GM18502 (cell line): ENCODE measurements at regions not wholly inside any gene's neighbourhood (a gene's known extent, or its start where the extent isn't known, plus 50 kb on each side); places are given as distances from the start of the nearest gene placed in this dataset.
"Not testable (repeated sequence)": the region's sequence is repeated elsewhere in the genome, so short reads cannot be mapped to it uniquely, and the experiment has no call there.

ENCODE experiments used
- ATAC-seq: cut with Tn5 transposase; IDR thresholded peaks from one replicate; pipeline ENCODE4 v1.9.1; 2021; ENCODE audit warnings: mild to moderate bottlenecking; ENCODE audit not compliant: unreplicated experiment, poor library complexity

DNA sequence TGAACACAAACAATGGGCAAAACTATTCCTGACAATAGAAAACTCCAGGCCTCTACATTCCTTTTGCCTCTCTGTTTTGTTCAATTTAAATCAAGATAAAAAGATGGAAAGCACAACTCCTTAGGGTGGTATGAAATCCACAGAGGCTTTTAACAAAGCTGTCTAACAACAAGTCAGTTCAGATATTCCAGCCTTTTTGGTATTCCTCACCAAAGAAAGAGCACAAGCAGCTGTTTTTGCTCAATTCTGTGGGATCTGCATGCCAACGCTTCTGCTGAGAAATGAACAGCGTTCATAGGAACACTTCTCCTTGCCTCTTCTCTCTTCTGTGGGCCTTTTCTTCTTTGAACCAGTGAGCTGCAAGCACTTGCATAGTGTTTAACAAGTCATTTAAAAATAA lies 411.6 kb upstream of the TCF4 start:
- ATAC-seq: no peak

DNA sequence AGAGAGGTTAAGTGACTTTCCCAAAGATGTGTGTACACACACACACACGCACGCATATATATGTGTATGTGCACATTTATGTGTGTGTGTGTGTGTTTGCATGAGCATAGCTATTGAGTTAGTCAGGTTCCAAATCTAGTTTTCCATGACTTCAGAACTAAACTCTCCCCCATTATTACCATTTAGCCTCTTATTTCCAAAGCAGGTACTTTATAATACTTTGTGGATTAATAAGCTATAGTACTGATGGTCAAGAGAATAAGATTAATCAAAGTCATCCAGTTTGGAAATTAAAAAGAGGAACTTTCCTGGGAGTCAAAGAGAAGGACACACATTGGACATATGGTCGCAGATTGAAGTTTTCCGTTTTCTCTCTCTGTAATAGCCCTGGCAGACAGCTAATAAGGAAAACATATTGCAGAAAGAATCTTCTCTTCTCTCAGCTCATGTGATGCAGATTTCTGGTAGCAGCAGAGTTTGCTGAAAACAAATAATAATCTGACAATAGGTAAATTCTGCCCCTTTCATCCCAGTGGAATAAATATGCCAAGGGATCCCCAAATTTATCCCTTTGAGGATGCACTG lies 410.9 kb upstream of the TCF4 start:
- no peak for ATAC-seq

DNA sequence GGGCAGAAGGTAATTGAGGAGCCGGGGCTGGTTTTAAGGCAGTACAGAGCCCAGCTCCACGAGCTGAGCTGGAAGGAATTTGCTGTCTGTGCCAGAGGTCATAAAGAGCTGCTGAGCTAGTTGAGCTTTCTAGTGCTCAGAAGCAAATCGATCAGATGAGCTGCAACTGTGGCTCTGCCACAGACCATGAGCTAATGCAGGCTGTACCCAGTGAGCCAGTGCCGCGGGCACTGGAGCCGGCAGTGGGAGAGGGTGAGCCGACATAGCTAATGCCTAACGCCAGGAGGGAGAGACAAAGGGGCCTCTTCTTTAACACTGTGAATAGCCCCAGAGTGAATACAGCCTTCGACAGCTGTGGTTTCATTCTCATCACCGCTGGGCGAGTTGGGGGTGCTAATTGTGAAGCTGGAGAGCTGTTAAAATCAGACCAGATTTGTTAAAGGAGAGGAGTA lies 410.1 kb upstream of the TCF4 start:
- ATAC-seq: no peak

DNA sequence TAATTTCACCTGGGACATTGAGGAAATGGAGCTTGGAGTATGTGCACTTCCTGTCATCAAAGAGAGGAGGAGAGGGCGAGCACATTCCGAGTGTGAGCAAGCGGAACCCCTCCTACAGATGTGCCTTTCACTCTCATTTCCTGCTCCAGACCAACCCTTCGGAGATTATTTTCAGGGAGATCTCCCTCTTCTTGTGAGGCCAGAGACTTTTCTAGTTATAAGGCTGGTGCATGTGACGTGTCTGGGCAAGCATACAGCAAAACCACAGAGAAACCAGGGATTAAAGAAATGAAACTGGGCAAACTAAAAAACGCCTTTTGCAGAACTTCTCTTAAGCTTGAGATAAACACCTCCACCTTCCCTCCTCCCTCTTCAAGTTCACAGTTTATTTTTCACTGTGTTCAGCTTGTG lies 409.2 kb upstream of the TCF4 start:
- peak; percentile 53 for ATAC-seq

DNA sequence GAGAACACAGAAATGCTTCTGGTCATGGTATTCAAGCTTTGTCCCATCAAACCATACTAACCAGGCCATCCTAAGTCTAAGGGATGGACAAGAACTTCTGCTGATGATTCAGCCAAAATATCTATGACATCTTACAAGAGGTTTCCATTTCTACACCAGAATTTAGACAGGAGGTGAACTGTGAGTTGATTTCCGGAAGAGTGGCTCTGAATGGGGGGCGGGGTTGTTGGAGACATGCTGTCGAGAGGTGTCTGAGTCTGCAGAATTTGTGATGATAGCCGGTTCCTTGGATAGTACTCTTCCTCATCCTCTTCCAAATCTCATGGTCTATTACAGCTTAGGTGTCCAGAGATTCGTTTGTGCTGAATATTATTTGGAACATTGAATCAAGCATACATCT lies 408.7 kb upstream of the TCF4 start:
- no peak for ATAC-seq

DNA sequence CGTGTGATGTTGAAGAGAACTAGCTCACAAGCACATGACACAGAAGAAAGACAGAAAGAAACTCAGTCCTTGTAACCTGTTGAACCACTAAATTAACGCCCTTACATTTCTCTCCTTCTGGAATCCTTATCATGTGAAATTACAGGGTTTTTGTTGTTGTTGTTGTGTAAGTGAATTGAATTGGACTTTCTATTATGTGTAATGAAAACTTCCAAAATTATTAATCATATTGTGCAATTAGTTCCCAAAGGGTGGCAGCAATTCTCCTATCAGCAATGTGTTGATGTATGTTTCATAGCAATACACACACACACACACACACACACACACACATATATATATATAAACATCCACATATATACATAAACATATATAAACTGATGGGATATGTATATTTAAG lies 402.2 kb upstream of the TCF4 start:
- ATAC-seq: no peak

DNA sequence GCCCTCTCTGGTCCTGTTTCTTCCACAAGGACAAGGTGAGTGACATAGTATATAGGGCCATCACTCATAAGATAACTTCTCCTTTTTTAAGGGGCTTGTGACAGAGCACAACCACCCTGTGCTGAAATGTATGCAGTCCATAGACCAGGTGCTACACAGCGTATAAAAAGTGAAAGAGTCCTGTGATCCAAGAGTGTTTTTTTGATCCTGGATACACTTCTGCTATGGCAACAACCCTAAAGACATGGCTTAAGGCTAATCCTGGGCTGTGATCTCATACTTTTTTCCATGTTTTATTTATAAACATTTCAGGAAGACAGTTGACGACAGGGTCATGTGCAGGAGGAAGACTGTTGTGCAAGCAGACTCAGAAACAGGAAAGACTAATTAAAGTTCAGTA lies 400.5 kb upstream of the TCF4 start:
- ATAC-seq: no peak

DNA sequence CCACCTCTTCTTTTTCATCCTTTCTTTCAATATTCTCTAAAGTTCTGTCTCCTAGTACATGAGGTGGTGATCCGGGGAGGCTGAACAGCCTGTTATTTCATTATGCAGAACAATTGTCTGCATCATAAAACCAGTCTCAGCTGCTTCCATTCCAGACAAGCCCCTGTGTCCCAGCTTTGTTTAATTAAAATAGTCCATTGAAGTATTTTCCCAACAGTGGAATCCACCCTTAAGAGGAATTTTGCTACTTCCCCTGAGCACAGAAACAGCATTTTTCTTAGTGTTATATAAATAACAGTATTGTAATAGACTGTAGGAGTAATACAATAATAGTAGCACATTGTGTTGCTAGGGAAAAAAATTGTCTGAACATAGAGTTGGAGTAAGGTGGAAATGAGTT lies 395.4 kb upstream of the TCF4 start:
- ATAC-seq: no peak

DNA sequence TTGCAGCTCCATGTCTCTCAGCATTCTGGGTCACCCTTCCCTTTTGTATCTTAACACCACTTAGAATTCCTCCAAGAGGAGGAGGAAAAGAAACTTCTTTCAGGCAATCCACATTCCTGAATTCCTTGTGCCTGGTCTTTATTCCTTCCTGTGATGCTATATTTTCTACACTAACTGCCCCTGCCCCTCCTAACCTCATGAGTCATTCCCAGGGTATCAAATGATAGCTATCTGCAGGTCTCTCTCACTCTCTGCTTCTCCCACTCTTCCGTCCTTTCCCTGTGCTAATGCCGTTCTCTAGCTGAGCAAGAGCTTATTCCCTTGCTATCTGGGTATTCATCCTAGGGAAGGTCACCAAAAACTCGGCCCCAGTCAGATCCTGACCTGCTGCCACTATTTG lies 395.0 kb upstream of the TCF4 start:
- no peak for ATAC-seq

DNA sequence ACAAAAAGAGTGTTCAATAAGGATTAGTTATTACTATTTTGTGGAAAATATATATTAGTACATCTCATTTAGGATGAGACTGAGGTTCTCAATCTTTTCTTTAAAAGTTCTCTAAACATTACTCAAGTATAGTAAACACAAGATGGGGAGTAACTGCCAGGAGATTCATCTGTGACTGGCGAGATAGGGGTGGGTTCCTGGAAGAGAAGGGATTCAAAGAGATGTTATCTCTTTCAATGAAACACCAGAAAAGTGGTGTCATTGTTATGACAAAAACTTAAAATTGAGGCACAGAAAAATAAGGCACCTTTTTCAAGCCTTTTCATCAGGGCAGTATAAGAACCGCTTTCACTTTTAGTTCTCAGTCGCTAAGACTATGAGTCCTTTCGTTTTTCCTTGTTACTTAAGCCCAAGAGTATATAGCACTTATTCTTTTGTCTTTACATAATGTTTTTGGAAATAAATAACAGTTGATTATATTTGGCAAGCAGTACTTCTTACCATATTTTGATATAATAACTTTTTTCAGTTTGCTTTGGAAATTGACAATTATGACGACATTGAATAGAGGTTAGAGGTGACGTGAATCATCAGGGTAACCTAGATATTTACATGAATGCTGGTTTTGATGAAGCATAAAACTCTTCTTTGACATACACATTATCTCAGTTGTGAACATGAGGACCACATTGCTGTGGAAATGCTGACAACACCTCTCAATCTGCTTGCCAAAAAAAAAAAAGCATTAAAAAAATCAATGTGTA lies 393.9 kb upstream of the TCF4 start:
- no peak for ATAC-seq

DNA sequence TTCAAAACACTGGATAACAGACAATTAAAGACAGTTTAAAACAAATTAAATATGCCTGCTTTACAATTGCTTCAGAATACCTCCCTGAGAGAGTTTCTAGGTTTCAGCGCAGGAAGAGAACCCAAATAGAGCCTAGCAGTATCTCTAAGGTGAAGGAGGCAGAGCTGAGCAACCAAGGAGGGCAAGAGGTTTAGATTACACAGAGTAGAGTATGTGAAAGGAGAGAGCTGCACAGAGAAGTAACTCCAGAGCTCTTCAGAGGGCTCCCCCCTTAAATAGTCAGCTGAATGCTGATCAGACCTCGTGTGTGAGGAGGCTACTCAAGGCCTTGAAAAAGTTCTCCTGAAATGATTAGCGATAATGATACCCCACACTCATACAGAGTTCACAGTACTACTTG lies 386.5 kb upstream of the TCF4 start:
- no peak for ATAC-seq

DNA sequence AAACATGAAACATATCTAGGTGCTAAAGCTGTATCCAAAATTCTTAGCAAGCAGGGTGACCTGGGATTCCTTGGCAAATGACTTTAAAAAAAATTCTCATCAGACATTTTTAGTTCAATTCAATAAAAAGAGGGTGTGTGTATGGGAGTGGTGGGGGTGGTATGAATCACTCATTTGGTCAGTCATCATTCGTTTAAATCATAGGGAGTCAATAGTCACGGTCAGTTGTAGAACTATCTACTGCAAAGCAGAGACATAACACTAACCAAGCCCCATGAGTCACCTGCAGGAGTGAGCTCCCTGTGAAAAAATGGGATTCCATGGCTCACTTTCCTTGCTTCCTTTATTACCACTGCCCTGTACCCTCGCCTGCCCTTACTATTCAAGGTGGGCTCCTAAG lies 380.6 kb upstream of the TCF4 start:
- ATAC-seq: no peak

DNA sequence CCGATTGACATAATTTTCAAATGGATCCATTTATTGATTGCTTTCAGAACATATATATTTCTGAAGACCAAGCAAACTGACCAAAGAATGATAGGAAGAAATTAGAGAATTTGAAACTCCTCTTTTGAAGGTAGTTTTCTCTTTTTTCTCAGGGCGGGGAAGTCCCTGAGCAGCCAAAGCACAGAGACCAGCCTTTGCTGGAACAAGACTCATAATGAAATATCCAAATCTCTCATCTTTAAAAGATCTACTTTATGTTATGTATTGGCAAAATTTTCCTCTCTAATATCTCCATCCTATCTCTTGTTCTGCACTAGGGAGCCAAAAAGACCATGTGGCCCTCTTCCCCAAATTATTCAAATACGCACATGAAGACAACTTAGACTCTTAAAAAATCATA lies 379.0 kb upstream of the TCF4 start:
- ATAC-seq: no peak

DNA sequence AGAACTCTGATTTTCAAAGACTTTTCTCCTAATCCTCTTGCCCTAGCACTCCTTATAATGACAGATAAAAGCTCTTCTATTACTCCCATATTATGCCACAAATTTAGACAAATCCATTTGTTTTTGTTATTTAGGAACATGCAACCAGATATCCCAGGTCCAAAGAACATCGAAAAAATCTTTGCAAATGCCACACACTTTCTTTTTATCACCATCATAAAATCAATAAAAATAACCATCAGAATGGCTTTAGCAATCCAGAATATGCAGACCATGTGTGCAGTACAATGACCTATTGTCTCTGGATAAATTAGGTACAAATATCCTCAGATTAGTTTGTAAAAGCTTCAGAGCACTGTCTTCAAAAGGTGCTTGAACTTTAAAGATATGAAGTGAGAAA lies 376.2 kb upstream of the TCF4 start:
- no peak for ATAC-seq

DNA sequence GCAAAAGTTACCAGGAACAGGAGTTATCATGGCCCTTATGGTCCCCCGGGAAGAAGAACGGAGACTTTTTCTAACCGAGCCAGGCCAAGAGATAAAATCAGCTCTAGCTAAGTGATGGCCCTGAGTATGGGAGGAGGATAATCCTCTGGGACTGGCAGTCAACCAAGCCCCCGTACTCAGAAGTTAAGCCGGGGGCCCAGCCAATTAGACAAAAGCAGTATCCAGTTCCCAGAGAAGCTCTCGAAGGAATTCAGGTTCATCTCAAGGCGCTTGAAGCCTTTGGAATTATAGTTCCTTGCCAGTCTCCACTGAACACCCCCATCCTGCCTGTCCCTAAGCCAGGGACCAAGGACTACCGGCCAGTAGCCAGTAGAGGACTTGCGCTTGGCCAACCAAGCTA lies 365.3 kb upstream of the TCF4 start:
- ATAC-seq: no peak

DNA sequence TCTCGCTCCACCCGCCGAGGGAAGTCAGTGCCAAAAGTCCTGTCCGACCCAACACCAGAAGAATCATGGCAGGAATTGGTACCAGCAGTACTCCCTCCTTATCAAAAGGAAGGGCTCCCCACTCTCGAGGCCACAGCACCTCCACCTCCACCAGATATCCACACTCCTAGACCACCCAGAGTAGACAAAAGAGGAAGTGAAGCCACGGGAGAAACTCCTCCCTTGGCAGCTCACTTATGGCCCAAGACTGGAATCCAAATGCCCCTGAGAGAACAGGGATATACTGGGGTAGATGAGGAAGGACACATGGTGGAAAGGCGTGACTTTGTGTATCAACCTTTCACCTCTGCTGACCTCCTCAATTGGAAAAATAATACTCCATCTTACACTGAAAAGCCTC lies 363.7 kb upstream of the TCF4 start:
- ATAC-seq: not testable (repeated sequence)

DNA sequence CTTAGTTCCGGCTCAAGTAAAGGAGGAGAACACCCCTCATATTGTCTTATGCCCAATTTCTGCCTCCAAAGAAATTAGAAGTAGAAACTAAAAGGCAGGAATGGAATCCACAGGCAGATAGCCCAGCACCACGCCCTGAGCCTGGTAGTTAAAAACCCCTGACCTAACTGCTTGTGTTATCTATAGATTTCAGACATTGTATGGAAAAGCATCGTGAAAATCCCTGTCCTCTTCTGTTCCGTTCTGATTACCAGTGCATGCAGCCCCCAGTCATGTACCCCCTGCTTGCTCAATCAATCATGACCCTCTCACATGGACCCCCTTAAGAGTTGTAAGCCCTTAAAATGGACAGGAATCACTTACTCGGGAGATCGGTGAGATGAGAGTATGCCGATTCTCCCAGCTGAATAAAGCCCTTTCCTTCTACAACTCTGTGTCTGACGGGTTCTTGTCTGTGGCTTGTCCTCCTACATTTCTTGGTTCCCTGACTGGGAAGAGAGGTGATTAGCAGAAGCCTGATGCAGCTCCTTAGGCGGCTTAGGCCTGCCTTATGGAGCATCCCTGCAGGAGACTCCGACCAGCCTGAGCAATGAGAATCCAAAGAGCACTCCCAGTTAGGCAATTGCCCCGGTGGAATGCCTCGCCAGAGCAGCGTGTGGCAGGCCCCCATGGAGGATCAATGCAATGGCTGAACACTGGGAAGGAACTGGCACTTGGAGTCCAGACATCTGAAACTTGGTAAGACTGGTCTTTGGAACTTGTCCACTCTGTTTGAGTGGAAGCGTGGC lies 362.6 kb upstream of the TCF4 start:
- no peak for ATAC-seq

DNA sequence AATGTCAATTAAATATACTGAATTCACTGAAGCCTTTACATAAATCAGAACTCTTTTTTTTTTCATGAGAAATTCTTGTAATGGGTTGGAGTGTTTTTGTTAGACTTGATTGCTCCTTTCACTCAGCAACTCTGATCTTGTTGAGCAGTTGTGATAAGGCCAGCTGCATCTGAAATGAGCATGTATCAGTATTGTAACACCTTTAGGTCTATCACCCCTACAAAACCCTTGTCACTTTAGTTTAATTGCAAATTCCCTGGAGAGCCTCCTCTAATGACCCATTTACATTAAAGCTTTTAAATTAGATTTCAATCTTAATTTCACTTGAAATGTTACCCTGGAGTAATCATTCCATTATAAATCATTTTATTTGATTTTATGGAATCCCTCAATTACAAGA lies 346.8 kb upstream of the TCF4 start:
- no peak for ATAC-seq

DNA sequence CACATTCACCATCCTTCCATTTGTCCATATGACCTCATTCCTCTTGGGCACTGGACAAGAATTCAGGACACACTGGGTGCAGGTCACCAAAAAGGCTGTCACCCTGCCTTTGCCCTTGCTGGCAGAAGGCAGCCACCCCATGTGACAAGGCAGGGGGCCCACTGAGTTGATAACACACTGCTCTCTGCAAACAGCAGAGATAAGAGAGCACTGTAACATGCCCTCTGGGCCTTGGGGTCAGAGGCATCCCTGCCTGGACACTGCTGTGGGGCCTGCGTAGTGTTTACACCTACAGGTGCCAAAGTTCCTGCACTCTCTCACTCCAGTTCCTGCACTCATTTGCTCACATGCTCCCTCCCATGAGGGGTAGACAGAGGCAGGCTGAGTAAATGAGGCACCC lies 344.7 kb upstream of the TCF4 start:
- ATAC-seq: no peak

DNA sequence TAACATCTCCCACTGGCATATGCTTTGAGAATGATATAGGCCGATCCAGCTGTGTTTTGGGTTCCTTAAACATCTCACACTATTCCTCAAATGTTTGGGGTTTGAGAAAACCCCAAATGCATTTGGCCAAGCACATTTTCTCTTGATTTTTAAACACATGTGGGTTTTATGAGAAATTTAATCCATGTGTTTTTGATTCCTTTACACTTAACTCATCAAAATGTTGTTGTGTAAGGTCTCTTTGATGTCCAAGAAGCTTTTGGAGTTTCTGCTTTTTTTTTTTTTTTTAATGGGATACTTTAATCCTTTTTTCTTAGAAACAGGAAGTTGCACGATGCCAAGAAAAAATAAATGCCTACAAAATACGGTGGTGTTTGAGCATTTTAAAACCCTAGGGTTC lies 339.8 kb upstream of the TCF4 start:
- ATAC-seq: no peak

DNA sequence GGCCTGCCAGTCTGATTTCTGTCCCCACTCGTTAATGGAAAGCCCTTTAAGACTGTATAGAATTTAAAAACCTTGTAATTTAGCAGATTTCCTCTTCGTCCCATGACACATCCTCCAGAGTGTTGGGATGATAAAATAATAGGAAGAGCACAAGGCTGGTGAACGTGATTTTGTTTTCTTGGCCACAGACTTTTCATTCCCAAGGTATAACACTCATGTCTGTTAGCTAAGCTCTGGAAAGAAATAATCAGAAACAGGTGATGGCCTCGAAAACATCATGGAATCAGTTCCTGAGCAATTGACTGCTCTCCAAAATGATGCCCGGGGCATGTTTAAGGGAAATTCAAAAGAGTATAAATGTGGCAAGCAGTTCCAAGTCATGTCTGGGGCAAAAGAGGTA lies 337.8 kb upstream of the TCF4 start:
- ATAC-seq: no peak

DNA sequence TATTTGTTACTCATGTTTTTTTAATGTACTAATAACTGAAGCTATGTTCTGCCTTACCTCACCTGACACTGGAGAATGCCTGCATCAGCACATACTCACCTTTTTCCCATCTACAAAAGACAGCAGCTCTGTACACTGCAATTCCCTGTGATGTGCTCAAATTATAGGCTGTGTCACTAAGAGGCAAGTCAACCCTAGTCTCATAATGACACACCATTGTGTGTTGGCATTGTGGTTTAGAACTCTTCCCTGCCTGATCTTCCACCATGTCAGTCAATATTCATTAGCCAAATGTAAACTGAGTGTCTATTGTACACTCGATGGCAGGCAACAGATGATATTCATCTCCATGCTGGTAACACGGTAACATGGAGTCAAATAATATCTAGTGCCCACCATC lies 332.1 kb upstream of the TCF4 start:
- ATAC-seq: no peak
